K562 (cell line): ENCODE measurements at regions not wholly inside any gene's neighbourhood (a gene's known extent, or its start where the extent isn't known, plus 50 kb on each side); places are given as distances from the start of the nearest gene placed in this dataset.

Source experiments
- KLF1 ChIP-seq: fragments of 450-650 bp; IDR thresholded peaks from 2 replicates; pipeline ENCODE4 v1.6.1; 2016; ENCODE audit warnings: missing genetic modification characterization, missing compliant biosample characterization
- UBTF ChIP-seq, 2 experiments: IDR thresholded peaks; 2 replicates each; pipeline ENCODE4 v1.6.1; 2012; ENCODE audit warnings: improper control_type of control experiment in 2 of 2, low read depth in 2 of 2, low read length in 2 of 2, borderline replicate concordance in 1 of 2
- TF ChIP-seq, protein P1 (sequence below), 3 experiments: IDR thresholded peaks in 2 of 3; conservative IDR thresholded peaks in 1 of 3; 2 replicates each; pipeline ENCODE4 v1.5.1; 2011 to 2012; ENCODE audit warnings: low read length in 3 of 3, mild to moderate bottlenecking in 3 of 3, control low read depth in 2 of 3, improper control_type of control experiment in 1 of 3, inconsistent platforms in 1 of 3, low read depth in 1 of 3, mixed read lengths in 1 of 3, moderate library complexity in 1 of 3; ENCODE audit not compliant: insufficient read depth in 2 of 3
- TF ChIP-seq, protein P2 (sequence below): sonication (generic); formaldehyde crosslinking; IDR thresholded peaks from 2 replicates; pipeline ENCODE4 v1.9.0; 2022; ENCODE audit warnings: mild to moderate bottlenecking, missing genetic modification reagents

DNA sequence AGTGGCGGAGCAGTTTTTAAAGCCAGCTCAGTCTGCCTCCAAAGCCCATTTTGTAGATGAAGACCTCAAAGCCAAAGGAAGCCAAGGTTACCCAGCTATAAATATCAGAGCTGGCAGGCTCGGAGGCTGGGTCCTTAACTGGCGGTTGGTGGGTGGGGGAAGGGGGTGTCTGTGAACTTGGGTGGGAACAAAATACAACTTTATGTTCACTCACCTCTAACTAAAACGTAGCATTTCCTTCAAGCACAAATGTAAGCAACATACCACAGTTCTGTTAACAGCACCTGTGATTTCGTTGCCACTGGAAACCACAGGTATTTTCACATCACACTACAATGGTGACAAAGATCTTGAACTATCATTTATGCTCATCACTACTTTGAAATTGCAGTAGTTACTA is 99.7 kb upstream of the SYT13 start:
- TF ChIP-seq, protein P1, sequence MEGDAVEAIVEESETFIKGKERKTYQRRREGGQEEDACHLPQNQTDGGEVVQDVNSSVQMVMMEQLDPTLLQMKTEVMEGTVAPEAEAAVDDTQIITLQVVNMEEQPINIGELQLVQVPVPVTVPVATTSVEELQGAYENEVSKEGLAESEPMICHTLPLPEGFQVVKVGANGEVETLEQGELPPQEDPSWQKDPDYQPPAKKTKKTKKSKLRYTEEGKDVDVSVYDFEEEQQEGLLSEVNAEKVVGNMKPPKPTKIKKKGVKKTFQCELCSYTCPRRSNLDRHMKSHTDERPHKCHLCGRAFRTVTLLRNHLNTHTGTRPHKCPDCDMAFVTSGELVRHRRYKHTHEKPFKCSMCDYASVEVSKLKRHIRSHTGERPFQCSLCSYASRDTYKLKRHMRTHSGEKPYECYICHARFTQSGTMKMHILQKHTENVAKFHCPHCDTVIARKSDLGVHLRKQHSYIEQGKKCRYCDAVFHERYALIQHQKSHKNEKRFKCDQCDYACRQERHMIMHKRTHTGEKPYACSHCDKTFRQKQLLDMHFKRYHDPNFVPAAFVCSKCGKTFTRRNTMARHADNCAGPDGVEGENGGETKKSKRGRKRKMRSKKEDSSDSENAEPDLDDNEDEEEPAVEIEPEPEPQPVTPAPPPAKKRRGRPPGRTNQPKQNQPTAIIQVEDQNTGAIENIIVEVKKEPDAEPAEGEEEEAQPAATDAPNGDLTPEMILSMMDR (IDR thresholded peaks at IDR 0.05 in 2 of 3, conservative IDR thresholded peaks at IDR 0.05 in 1 of 3; ENCODE audit: insufficient read depth in 2 of 3, low read depth in 1 of 3, low read length in 3 of 3), result no peak
- TF ChIP-seq, protein P2, sequence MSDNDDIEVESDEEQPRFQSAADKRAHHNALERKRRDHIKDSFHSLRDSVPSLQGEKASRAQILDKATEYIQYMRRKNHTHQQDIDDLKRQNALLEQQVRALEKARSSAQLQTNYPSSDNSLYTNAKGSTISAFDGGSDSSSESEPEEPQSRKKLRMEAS (CRISPR knock-in tag), result no peak
- TF ChIP-seq UBTF (IDR thresholded peaks at IDR 0.05; ENCODE audit: borderline replicate concordance in 1 of 2, low read depth in 2 of 2, low read length in 2 of 2) (no peak), KLF1 (no peak)
